Hepatic stellate cell (primary cell): ENCODE measurements at regions not wholly inside any gene's neighbourhood (a gene's known extent, or its start where the extent isn't known, plus 50 kb on each side); places are given as distances from the start of the nearest gene placed in this dataset.
A peak's percentile ranks its signal among the peaks of the same experiment; 100 is the strongest.
"Not testable (repeated sequence)": the region's sequence is repeated elsewhere in the genome, so short reads cannot be mapped to it uniquely, and the experiment has no call there.

Source experiments
- DNase-seq: peaks from one replicate; pipeline ENCODE4 v3.0.0; 2011; ENCODE audit warnings: low spot score

- DNase-seq, result no peak
Measured at GRCh38 chr9:104980039-104980654, 52.2 kb upstream of the ABCA1 start.

GRCh38 chr9:104981543-104982129, 53.7 kb upstream of the ABCA1 start:
- no peak for DNase-seq

GRCh38 chr9:104982543-104982942, 54.6 kb upstream of the ABCA1 start:
- no peak for DNase-seq

GRCh38 chr9:104983491-104983890, 55.5 kb upstream of the ABCA1 start:
- DNase-seq, result no peak

GRCh38 chr9:104984121-104984520, 56.2 kb upstream of the ABCA1 start:
- DNase-seq, result no peak

- DNase-seq, result no peak
Measured at GRCh38 chr9:104984542-104984941, 56.6 kb upstream of the ABCA1 start.

- DNase-seq, result no peak
Measured at GRCh38 chr9:104984948-104985347, 57.0 kb upstream of the ABCA1 start.

GRCh38 chr9:104986096-104986495, 58.1 kb upstream of the ABCA1 start:
- no peak for DNase-seq

GRCh38 chr9:104987743-104988142, 59.8 kb upstream of the ABCA1 start:
- no peak for DNase-seq

- no peak for DNase-seq
Measured at GRCh38 chr9:104988539-104988938, 60.6 kb upstream of the ABCA1 start.

GRCh38 chr9:104991144-104991953, 63.4 kb upstream of the ABCA1 start:
- peak; percentile 78 for DNase-seq

GRCh38 chr9:104992659-104993058, 64.7 kb upstream of the ABCA1 start:
- DNase-seq, result peak; percentile 7

- DNase-seq, result peak; percentile 62
Measured at GRCh38 chr9:104993291-104993963, 65.5 kb upstream of the ABCA1 start.

- DNase-seq, result no peak
Measured at GRCh38 chr9:104997536-104997935, 69.6 kb upstream of the ABCA1 start.

- DNase-seq, result no peak
Measured at GRCh38 chr9:104999136-104999535, 71.2 kb upstream of the ABCA1 start.

GRCh38 chr9:105000529-105000928, 72.6 kb upstream of the ABCA1 start:
- DNase-seq, result not testable (repeated sequence)

GRCh38 chr9:105004466-105005090, 76.6 kb upstream of the ABCA1 start:
- DNase-seq, result no peak

- no peak for DNase-seq
Measured at GRCh38 chr9:105005186-105005585, 77.2 kb upstream of the ABCA1 start.

GRCh38 chr9:105006514-105006913, 78.6 kb upstream of the ABCA1 start:
- DNase-seq, result no peak

GRCh38 chr9:105007143-105007542, 79.2 kb upstream of the ABCA1 start:
- peak; percentile 51 for DNase-seq

GRCh38 chr9:105010089-105010488, 82.1 kb upstream of the ABCA1 start:
- DNase-seq, result not testable (repeated sequence)

GRCh38 chr9:105021917-105022316, 94.0 kb upstream of the ABCA1 start:
- DNase-seq, result no peak
